Stimulated activated naive CD8-positive, alpha-beta T cell treated with anti-CD3 and anti-CD28 coated beads, Interleukin-15, Interleukin-2, amounts not matched to agents 100 ng/mL and 50 ng/mL, for 24 hours (primary cell): ENCODE measurements at regions not wholly inside any gene's neighbourhood (a gene's known extent, or its start where the extent isn't known, plus 50 kb on each side); places are given as distances from the start of the nearest gene placed in this dataset.

ENCODE experiments used
- H3K27ac Mint-ChIP-seq: one replicate; pipeline ENCODE4 v1.8.0; 2021; ENCODE audit warnings: mild to moderate bottlenecking, mixed read lengths
- H3K27me3 Mint-ChIP-seq: one replicate; pipeline ENCODE4 v1.8.0; 2021; ENCODE audit warnings: mixed read lengths
- H3K36me3 Mint-ChIP-seq: one replicate; pipeline ENCODE4 v1.8.0; 2021; ENCODE audit warnings: low read depth, mixed read lengths
- H3K4me1 Mint-ChIP-seq: one replicate; pipeline ENCODE4 v1.8.0; 2021; ENCODE audit warnings: low read depth, mixed read lengths
- H3K4me3 Mint-ChIP-seq: one replicate; pipeline ENCODE4 v1.8.0; 2021; ENCODE audit warnings: mild to moderate bottlenecking, mixed read lengths
- H3K9me3 Mint-ChIP-seq: one replicate; pipeline ENCODE4 v1.8.0; 2021; ENCODE audit warnings: mixed read lengths

GRCh38 chr6:133644892-133645619 is 243.9 kb upstream of the TCF21 start:
- Mint-ChIP-seq H3K4me3 (no peak overlapping the region), H3K27me3 (peaks cover 4% of the 10 kb centered on the region), H3K36me3 (no peaks in the 10 kb centered on the region), H3K9me3 (no peaks in the 10 kb centered on the region), H3K4me1 (no peaks in the 10 kb centered on the region), H3K27ac (no peak overlapping the region)

GRCh38 chr6:133645966-133646740 is 242.8 kb upstream of the TCF21 start:
- peaks cover 4% of the 10 kb centered on the region for H3K27me3 Mint-ChIP-seq
- no peaks in the 10 kb centered on the region for H3K9me3 Mint-ChIP-seq
- no peaks in the 10 kb centered on the region for H3K4me1 Mint-ChIP-seq
- no peak overlapping the region for H3K27ac Mint-ChIP-seq
- H3K4me3 Mint-ChIP-seq = no peak overlapping the region
- H3K36me3 Mint-ChIP-seq = no peaks in the 10 kb centered on the region

GRCh38 chr6:133648581-133648980 is 240.3 kb upstream of the TCF21 start:
- Mint-ChIP-seq H3K9me3 (no peaks in the 10 kb centered on the region), H3K4me1 (no peaks in the 10 kb centered on the region), H3K4me3 (no peak overlapping the region), H3K27ac (no peak overlapping the region), H3K36me3 (no peaks in the 10 kb centered on the region), H3K27me3 (peaks cover 4% of the 10 kb centered on the region)

GRCh38 chr6:133671376-133671775 is 217.5 kb upstream of the TCF21 start:
- no peaks in the 10 kb centered on the region for H3K27me3 Mint-ChIP-seq
- no peaks in the 10 kb centered on the region for H3K36me3 Mint-ChIP-seq
- H3K4me1 Mint-ChIP-seq = no peaks in the 10 kb centered on the region
- H3K4me3 Mint-ChIP-seq = no peak overlapping the region
- no peaks in the 10 kb centered on the region for H3K9me3 Mint-ChIP-seq
- no peak overlapping the region for H3K27ac Mint-ChIP-seq

DNA sequence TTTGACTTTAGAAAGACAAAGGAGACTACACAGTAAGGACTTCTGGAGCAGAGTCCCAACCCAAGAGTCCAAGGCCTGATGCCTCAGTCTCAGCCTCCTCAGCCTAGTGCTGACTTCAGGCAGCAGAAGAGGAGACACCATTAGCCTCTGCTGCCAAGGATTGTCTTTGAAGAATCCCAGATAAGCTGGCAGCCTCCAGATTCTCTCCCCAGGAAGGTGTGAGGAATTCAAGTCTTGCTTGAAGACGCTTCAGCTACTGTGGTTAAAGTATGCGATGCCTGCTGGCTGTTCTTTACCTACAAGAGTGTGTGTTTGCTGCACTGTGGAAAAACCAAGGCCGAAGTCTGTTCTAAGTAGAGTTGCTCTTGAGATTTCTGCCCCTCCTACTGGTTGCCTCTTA is 215.9 kb upstream of the TCF21 start:
- Mint-ChIP-seq H3K9me3 (no peaks in the 10 kb centered on the region), H3K4me1 (no peaks in the 10 kb centered on the region), H3K27ac (no peak overlapping the region), H3K4me3 (no peak overlapping the region), H3K27me3 (no peaks in the 10 kb centered on the region), H3K36me3 (no peaks in the 10 kb centered on the region)

GRCh38 chr6:133674661-133675060 is 214.3 kb upstream of the TCF21 start:
- Mint-ChIP-seq H3K4me3 (no peak overlapping the region), H3K36me3 (no peaks in the 10 kb centered on the region), H3K27me3 (no peaks in the 10 kb centered on the region), H3K27ac (no peak overlapping the region), H3K4me1 (no peaks in the 10 kb centered on the region), H3K9me3 (no peaks in the 10 kb centered on the region)

DNA sequence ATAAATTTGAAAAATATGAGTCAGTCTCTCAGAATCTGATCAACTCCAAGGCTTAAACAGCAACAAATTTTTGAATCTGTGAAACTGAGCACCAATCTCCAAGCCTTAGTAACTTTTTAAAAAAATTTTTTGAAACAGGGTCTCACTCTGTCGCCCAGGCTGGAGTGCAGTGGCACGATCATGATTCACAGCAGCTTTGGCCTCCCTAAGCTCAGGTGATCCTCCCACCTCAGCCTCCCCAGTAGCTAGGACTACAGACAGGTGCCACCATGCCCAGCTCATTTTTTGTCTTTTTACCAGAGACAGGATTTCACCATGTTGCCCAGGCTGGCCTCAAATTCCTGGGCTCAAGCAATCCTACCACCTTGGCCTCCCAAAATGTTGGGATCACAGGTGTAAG is 207.9 kb upstream of the TCF21 start:
- Mint-ChIP-seq H3K36me3 (no peaks in the 10 kb centered on the region), H3K27me3 (no peaks in the 10 kb centered on the region), H3K9me3 (no peaks in the 10 kb centered on the region), H3K4me1 (no peaks in the 10 kb centered on the region), H3K27ac (no peak overlapping the region), H3K4me3 (no peak overlapping the region)

DNA sequence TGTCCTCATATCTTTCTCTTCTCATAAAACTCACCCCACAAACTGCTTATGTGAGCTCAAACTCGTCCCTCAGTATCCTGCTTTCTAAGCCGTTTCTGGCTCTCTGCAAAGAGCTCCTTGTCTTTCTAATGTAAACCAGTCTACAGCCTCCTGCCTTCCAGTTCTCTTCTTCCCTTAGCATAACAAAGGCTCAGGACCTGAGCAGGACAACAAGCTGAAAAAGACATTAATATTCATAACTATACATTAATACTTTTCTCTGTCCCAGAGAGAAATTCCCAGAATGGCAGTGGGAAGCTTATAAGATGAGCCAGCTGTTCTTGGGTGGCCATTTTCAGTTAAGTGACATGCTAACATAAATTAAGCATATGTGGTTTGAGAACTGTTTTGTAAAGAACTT is 207.0 kb upstream of the TCF21 start:
- H3K27ac Mint-ChIP-seq = no peak overlapping the region
- no peak overlapping the region for H3K4me3 Mint-ChIP-seq
- H3K36me3 Mint-ChIP-seq = no peaks in the 10 kb centered on the region
- H3K4me1 Mint-ChIP-seq = no peaks in the 10 kb centered on the region
- no peaks in the 10 kb centered on the region for H3K27me3 Mint-ChIP-seq
- H3K9me3 Mint-ChIP-seq = no peaks in the 10 kb centered on the region

GRCh38 chr6:133682506-133683307 is 206.2 kb upstream of the TCF21 start:
- no peak overlapping the region for H3K27ac Mint-ChIP-seq
- no peaks in the 10 kb centered on the region for H3K9me3 Mint-ChIP-seq
- H3K4me1 Mint-ChIP-seq = no peaks in the 10 kb centered on the region
- H3K4me3 Mint-ChIP-seq = no peak overlapping the region
- H3K27me3 Mint-ChIP-seq = no peaks in the 10 kb centered on the region
- H3K36me3 Mint-ChIP-seq = no peaks in the 10 kb centered on the region

- H3K27ac Mint-ChIP-seq = no peak overlapping the region
- no peaks in the 10 kb centered on the region for H3K9me3 Mint-ChIP-seq
- H3K4me3 Mint-ChIP-seq = no peak overlapping the region
- H3K36me3 Mint-ChIP-seq = no peaks in the 10 kb centered on the region
- no peaks in the 10 kb centered on the region for H3K4me1 Mint-ChIP-seq
- no peaks in the 10 kb centered on the region for H3K27me3 Mint-ChIP-seq
Observed at GRCh38 chr6:133683308-133683580, 205.7 kb upstream of the TCF21 start.

DNA sequence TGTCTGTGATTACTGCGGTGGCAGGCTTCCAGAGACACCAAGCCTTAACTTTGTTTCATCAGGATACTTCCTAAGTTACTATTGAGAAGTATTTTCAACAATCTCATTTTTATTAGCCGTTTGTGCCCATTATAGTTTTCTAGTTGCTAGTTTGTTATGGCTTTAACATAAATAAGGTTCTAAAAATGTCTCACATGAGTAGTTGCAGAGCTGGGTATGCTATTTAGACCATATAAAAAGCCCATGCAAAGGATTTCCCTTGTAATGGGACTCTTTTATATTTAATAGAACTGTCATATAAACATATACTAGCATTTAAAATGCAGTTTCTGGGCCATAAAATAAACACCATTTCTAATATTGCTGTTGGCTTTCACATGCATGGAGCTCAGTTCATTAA is 205.3 kb upstream of the TCF21 start:
- Mint-ChIP-seq H3K27ac (no peak overlapping the region), H3K9me3 (no peaks in the 10 kb centered on the region), H3K4me1 (no peaks in the 10 kb centered on the region), H3K27me3 (no peaks in the 10 kb centered on the region), H3K4me3 (no peak overlapping the region), H3K36me3 (no peaks in the 10 kb centered on the region)

GRCh38 chr6:133688705-133689492 is 200.0 kb upstream of the TCF21 start:
- Mint-ChIP-seq H3K9me3 (no peaks in the 10 kb centered on the region), H3K4me1 (no peaks in the 10 kb centered on the region), H3K36me3 (no peaks in the 10 kb centered on the region), H3K27me3 (no peaks in the 10 kb centered on the region), H3K27ac (no peak overlapping the region), H3K4me3 (no peak overlapping the region)

DNA sequence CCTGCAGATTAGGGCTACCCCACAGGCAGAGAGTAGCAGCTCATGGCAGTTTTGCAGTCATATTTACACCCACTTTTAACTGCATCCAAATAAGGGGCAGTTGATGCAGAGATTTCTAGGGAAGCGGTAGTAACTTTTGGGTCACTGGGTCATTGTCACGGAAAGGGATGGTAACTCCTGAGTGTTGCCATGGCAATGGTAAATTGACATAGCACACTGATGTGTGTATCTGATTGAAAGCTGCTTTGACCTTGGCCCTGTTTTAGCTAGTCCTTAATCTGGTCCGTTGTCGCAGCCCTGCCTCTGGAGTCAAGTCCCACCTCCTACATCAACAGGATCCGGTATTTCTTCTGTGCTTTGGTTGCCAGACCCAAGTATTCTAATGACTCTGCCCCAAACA is 199.1 kb upstream of the TCF21 start:
- no peaks in the 10 kb centered on the region for H3K4me1 Mint-ChIP-seq
- H3K27ac Mint-ChIP-seq = no peak overlapping the region
- no peak overlapping the region for H3K4me3 Mint-ChIP-seq
- H3K36me3 Mint-ChIP-seq = no peaks in the 10 kb centered on the region
- no peaks in the 10 kb centered on the region for H3K27me3 Mint-ChIP-seq
- no peaks in the 10 kb centered on the region for H3K9me3 Mint-ChIP-seq

DNA sequence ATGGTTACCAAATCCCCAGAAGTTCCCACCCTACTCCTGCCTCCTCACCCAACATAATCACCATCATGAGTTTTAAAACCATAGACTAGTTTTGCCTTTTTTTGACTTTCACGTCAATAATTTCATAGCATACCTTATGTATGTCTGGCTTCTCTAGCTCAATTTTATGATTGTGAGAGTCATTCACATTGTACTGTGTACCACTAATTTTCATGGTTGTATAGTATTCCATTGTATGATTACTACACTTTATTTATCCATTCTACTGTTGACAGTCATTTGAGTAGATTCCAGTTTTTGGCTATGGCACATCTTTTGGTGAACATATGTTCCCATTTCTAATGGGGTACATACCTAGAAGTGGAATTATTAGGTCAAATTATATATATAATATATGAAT is 195.3 kb upstream of the TCF21 start:
- Mint-ChIP-seq H3K9me3 (no peaks in the 10 kb centered on the region), H3K27ac (no peak overlapping the region), H3K27me3 (peaks cover 10% of the 10 kb centered on the region), H3K4me3 (no peak overlapping the region), H3K36me3 (no peaks in the 10 kb centered on the region), H3K4me1 (no peaks in the 10 kb centered on the region)

GRCh38 chr6:133697185-133697584 is 191.7 kb upstream of the TCF21 start:
- Mint-ChIP-seq H3K4me1 (no peaks in the 10 kb centered on the region), H3K27me3 (peaks cover 23% of the 10 kb centered on the region), H3K4me3 (no peak overlapping the region), H3K27ac (no peak overlapping the region), H3K9me3 (peaks cover 5% of the 10 kb centered on the region), H3K36me3 (no peaks in the 10 kb centered on the region)
